ENCODE measurements at regions not wholly inside any gene's neighbourhood (a gene's known extent, or its start where the extent isn't known, plus 50 kb on each side); places are given as distances from the start of the nearest gene placed in this dataset.

- TF ChIP-seq CTCF (IDR thresholded peaks at IDR 0.05) = no peak
- no peak for TF ChIP-seq REST (IDR thresholded peaks at IDR 0.05; ENCODE audit: insufficient read depth in 1 of 2, low read depth in 2 of 2, low read length in 1 of 2)
- no peak for TF ChIP-seq TCF7L2 (IDR thresholded peaks at IDR 0.05; ENCODE audit: low read depth, low read length)
Observed at GRCh38 chr1:232521660-232522059, 108.3 kb downstream of the SIPA1L2 start.
